PC-3 (cell line): ENCODE measurements at regions not wholly inside any gene's neighbourhood (a gene's known extent, or its start where the extent isn't known, plus 50 kb on each side); places are given as distances from the start of the nearest gene placed in this dataset.

Source experiments
- ATAC-seq: fragments of 200-7000 bp; cut with Tn5 transposase; 2 replicates; pipeline ENCODE4 v1.9.1; 2020; ENCODE audit warnings: mild to moderate bottlenecking, moderate library complexity
- BruUV-seq: library from RNA; stranded (reverse); fragments of 400-500 nt; replicated peaks from 2 replicates; lab custom pipeline; 2021; lab: Mats Ljungman, UMichigan
- CTCF ChIA-PET: fragments of 300-600 bp; sonication (Branson Sonifier 250); formaldehyde crosslinking; loops from one replicate; lab custom pipeline; 2022; ENCODE audit warnings: antibody characterized with exemption; lab: Charles Lee
- POLR2A ChIA-PET: fragments of 300-600 bp; sonication (Branson Sonifier 250); formaldehyde crosslinking; loops from one replicate; lab custom pipeline; 2022; ENCODE audit warnings: antibody characterized with exemption; ENCODE audit not compliant: unreplicated experiment; lab: Charles Lee
- DNase-seq: peaks from one replicate; pipeline ENCODE4 v3.0.0-alpha.2; 2015
- H2AFZ ChIP-seq: fragments of 300-600 bp; sonication (generic); 2 replicates; pipeline ENCODE4 v1.6.0; 2016; ENCODE audit warnings: antibody characterized with exemption, low read length
- H3F3A ChIP-seq: fragments of 300-600 bp; sonication (generic); one replicate; pipeline ENCODE4 v1.6.0; 2017; ENCODE audit warnings: antibody characterized with exemption, low read length, control low read depth, mild to moderate bottlenecking; ENCODE audit not compliant: unreplicated experiment
- H3K27ac ChIP-seq: fragments of 300-600 bp; sonication (generic); 2 replicates; pipeline ENCODE4 v1.5.1; 2016; ENCODE audit warnings: mild to moderate bottlenecking, low read length
- H3K27me3 ChIP-seq: fragments of 300-600 bp; sonication (generic); 2 replicates; pipeline ENCODE4 v1.6.1; 2016; ENCODE audit warnings: low read length, mixed read lengths
- H3K36me3 ChIP-seq: fragments of 300-600 bp; sonication (generic); 2 replicates; pipeline ENCODE4 v1.6.1; 2016; ENCODE audit warnings: low read depth, mixed run types, low read length, mixed read lengths
- H3K4me1 ChIP-seq: fragments of 300-600 bp; sonication (generic); 2 replicates; pipeline ENCODE4 v1.5.1; 2016; ENCODE audit warnings: low read length; ENCODE audit not compliant: insufficient read depth
- H3K4me2 ChIP-seq: fragments of 300-600 bp; sonication (generic); 2 replicates; pipeline ENCODE4 v1.6.0; 2016; ENCODE audit warnings: low read length
- H3K4me3 ChIP-seq: fragments of 300-600 bp; sonication (generic); 2 replicates; pipeline ENCODE4 v1.5.1; 2016; ENCODE audit warnings: mild to moderate bottlenecking, low read length, mixed read lengths
- H3K79me2 ChIP-seq: fragments of 300-600 bp; sonication (generic); 2 replicates; pipeline ENCODE4 v1.6.1; 2017; ENCODE audit warnings: low read length, mixed read lengths
- H3K9ac ChIP-seq: fragments of 300-600 bp; sonication (generic); 2 replicates; pipeline ENCODE4 v1.6.0; 2016; ENCODE audit warnings: mild to moderate bottlenecking, low read length
- H3K9me2 ChIP-seq: fragments of 300-600 bp; sonication (generic); replicated peaks from 2 replicates; pipeline ENCODE4 v1.6.1; 2016; ENCODE audit warnings: mixed run types, low read length, mixed read lengths
- H3K9me3 ChIP-seq: fragments of 300-600 bp; sonication (generic); 2 replicates; pipeline ENCODE4 v1.6.1; 2016; ENCODE audit warnings: low read length, mixed read lengths
- H4K20me1 ChIP-seq: fragments of 300-600 bp; sonication (generic); 2 replicates; pipeline ENCODE4 v1.6.1; 2016; ENCODE audit warnings: low read length, mixed read lengths
- CTCF ChIP-seq: fragments of 300-600 bp; sonication (generic); conservative IDR thresholded peaks from 2 replicates; pipeline ENCODE4 v1.5.1; 2017; ENCODE audit warnings: antibody characterized with exemption, low read depth, mild to moderate bottlenecking, low read length
- EZH2 ChIP-seq: fragments of 300-600 bp; sonication (generic); IDR thresholded peaks from one replicate; pipeline ENCODE4 v1.6.1; 2017; ENCODE audit warnings: antibody characterized with exemption, mild to moderate bottlenecking, low read length; ENCODE audit not compliant: unreplicated experiment
- EZH2phosphoT487 ChIP-seq: fragments of 300-600 bp; sonication (generic); IDR thresholded peaks from 2 replicates; pipeline ENCODE4 v1.6.1; 2018; ENCODE audit warnings: mild to moderate bottlenecking, antibody characterized with exemption, low read length, borderline replicate concordance
- intact Hi-C: fragments of 100-400 bp; cut with micrococcal nuclease; formaldehyde crosslinking; loops from 2 replicates; pipeline ENCODE4 v1.9.0; 2023

- H3K4me1 ChIP-seq = peaks cover under 1% of the 10 kb centered on the region; the same call in 1 of the 2 replicates
- H3F3A ChIP-seq = no peaks in the 10 kb centered on the region
- no peaks in the 10 kb centered on the region for H3K79me2 ChIP-seq
- no peak overlapping the region for H3K4me2 ChIP-seq
- POLR2A ChIA-PET = interaction anchor here (0.5 kb wide), 1 partner anchor 62 kb away, joined by 3 read pairs; no protein-coding TSS in a partner anchor
- TF ChIP-seq EZH2 = no peak
- no TSS peak for BruUV-seq
- ATAC-seq = no peak
- no peak overlapping the region for H3K9ac ChIP-seq
- H3K36me3 ChIP-seq = no peaks in the 10 kb centered on the region
- H3K9me3 ChIP-seq = no peaks in the 10 kb centered on the region
- no peak for DNase-seq
- H3K27ac ChIP-seq = no peak overlapping the region
- intact Hi-C loops = no loop called here
- CTCF ChIA-PET = no interaction called here
- H3K9me2 ChIP-seq = no peaks in the 10 kb centered on the region
- no peak overlapping the region for H2AFZ ChIP-seq
- no peaks in the 10 kb centered on the region for H4K20me1 ChIP-seq
- no peaks in the 10 kb centered on the region for H3K27me3 ChIP-seq
- no peak overlapping the region for H3K4me3 ChIP-seq
These were observed 219.4 kb upstream of the SPOPL start for GRCh38 chr2:138282014-138282672.

DNA sequence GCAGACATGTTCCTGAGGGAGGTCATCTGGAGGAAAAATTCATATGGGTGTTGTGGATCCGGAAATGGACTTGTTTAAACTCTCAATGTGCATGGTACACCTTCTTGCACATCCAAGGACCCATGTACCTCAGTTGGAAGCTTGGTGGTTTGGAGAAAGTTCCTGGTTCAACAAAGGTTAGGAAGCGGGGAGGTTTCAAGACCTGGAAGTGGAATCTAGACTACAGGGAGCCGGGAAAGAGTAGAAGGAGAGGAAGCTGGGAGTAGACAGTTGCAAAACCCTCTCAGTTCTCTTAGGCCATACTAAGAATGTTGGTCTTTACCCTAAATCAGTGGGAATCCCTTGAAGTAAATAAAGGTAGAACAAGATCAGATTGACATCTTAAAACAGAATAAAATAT, 209.8 kb upstream of the SPOPL start:
- ChIA-PET POLR2A (no interaction called here), CTCF (no interaction called here)
- H4K20me1 ChIP-seq = no peaks in the 10 kb centered on the region
- H3K9ac ChIP-seq = no peak overlapping the region
- no peaks in the 10 kb centered on the region for H3K36me3 ChIP-seq
- BruUV-seq = no TSS peak
- H3K27me3 ChIP-seq = no peaks in the 10 kb centered on the region
- H3K79me2 ChIP-seq = no peaks in the 10 kb centered on the region
- TF ChIP-seq EZH2phosphoT487 (no peak), EZH2 (no peak), CTCF (no peak)
- no peak overlapping the region for H3K4me3 ChIP-seq
- H3K9me3 ChIP-seq = no peaks in the 10 kb centered on the region
- no peak for ATAC-seq
- H3F3A ChIP-seq = no peaks in the 10 kb centered on the region
- no peak overlapping the region for H3K27ac ChIP-seq
- no peak overlapping the region for H2AFZ ChIP-seq
- no peaks in the 10 kb centered on the region for H3K4me1 ChIP-seq
- intact Hi-C loops = no loop called here
- DNase-seq = no peak
- H3K9me2 ChIP-seq = no peaks in the 10 kb centered on the region
- H3K4me2 ChIP-seq = no peak overlapping the region

DNA sequence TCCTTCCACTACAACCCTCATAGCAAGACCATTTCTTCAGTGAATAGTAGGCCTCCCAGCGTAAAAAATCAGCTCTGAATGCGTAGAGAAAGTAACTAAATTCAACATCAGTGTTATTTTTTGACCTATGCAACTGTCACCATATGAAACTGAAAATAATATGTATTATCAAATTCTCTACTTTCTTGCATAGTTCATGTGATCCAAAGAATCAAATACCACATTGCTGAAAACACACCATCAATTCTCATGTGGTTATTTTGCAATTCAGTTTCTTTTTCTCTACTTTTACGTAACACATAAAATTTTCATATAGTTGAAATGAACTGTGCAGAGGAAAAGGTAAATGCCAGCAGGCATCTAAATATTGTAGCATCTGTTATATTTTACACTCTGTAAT, 208.5 kb upstream of the SPOPL start:
- no peak for TF ChIP-seq EZH2phosphoT487
- no peaks in the 10 kb centered on the region for H4K20me1 ChIP-seq
- ATAC-seq = no peak
- H3K4me3 ChIP-seq = no peak overlapping the region
- no peaks in the 10 kb centered on the region for H3K9me3 ChIP-seq
- BruUV-seq = no TSS peak
- POLR2A ChIA-PET = no interaction called here
- no peak overlapping the region for H3K4me2 ChIP-seq
- no peaks in the 10 kb centered on the region for H3K4me1 ChIP-seq
- intact Hi-C loops = no loop called here
- H3K79me2 ChIP-seq = no peaks in the 10 kb centered on the region
- no peak overlapping the region for H2AFZ ChIP-seq
- no peaks in the 10 kb centered on the region for H3F3A ChIP-seq
- no peaks in the 10 kb centered on the region for H3K36me3 ChIP-seq
- H3K9me2 ChIP-seq = no peaks in the 10 kb centered on the region
- no peaks in the 10 kb centered on the region for H3K27me3 ChIP-seq
- CTCF ChIA-PET = no interaction called here
- DNase-seq = no peak
- no peak overlapping the region for H3K9ac ChIP-seq
- no peak overlapping the region for H3K27ac ChIP-seq
